Ishikawa (cell line): ENCODE measurements at regions not wholly inside any gene's neighbourhood (a gene's known extent, or its start where the extent isn't known, plus 50 kb on each side); places are given as distances from the start of the nearest gene placed in this dataset.
A peak's percentile ranks its signal among the peaks of the same experiment; 100 is the strongest.

Experiments
- CEBPB ChIP-seq: IDR thresholded peaks from 2 replicates; pipeline ENCODE4 v1.6.1; 2012
- CREB1 ChIP-seq: IDR thresholded peaks from 2 replicates; pipeline ENCODE4 v1.6.1; 2012; ENCODE audit warnings: low read depth
- EGR1 ChIP-seq: IDR thresholded peaks from 2 replicates; pipeline ENCODE4 v1.6.1; 2012
- EP300 ChIP-seq: IDR thresholded peaks from 2 replicates; pipeline ENCODE4 v1.6.1; 2012; ENCODE audit warnings: borderline replicate concordance
- FOXM1 ChIP-seq: IDR thresholded peaks from 2 replicates; pipeline ENCODE4 v1.6.1; 2012; ENCODE audit warnings: low read depth, borderline replicate concordance
- MAX ChIP-seq: IDR thresholded peaks from 2 replicates; pipeline ENCODE4 v1.6.1; 2012
- NFIC ChIP-seq: IDR thresholded peaks from 2 replicates; pipeline ENCODE4 v1.6.1; 2012
- RAD21 ChIP-seq: IDR thresholded peaks from 2 replicates; pipeline ENCODE4 v1.6.1; 2012; ENCODE audit warnings: low read depth
- REST ChIP-seq: IDR thresholded peaks from 2 replicates; pipeline ENCODE4 v1.6.1; 2012; ENCODE audit warnings: low read depth, mild to moderate bottlenecking
- TAF1 ChIP-seq: IDR thresholded peaks from 2 replicates; pipeline ENCODE4 v1.6.1; 2012; ENCODE audit warnings: low read depth, mild to moderate bottlenecking
- TCF12 ChIP-seq: IDR thresholded peaks from 2 replicates; pipeline ENCODE4 v1.6.1; 2012; ENCODE audit warnings: low read depth
- TEAD4 ChIP-seq: IDR thresholded peaks from 2 replicates; pipeline ENCODE4 v1.6.1; 2012
- USF1 ChIP-seq: IDR thresholded peaks from 2 replicates; pipeline ENCODE4 v1.6.1; 2012
- YY1 ChIP-seq: IDR thresholded peaks from 2 replicates; pipeline ENCODE4 v1.6.1; 2012; ENCODE audit warnings: low read depth
- ZBTB7A ChIP-seq: IDR thresholded peaks from 2 replicates; pipeline ENCODE4 v1.6.1; 2012; ENCODE audit warnings: low read depth

- TF ChIP-seq ZBTB7A: no peak
Observed at GRCh38 chr4:81921751-81922159, 450.0 kb upstream of the RASGEF1B start.

- no peak for TF ChIP-seq ZBTB7A
- TF ChIP-seq RAD21: peak; percentile 29; the same call in 1 of the 2 replicates
Observed at GRCh38 chr4:81919810-81920209, 448.1 kb upstream of the RASGEF1B start.

GRCh38 chr4:81919223-81919622, 447.5 kb upstream of the RASGEF1B start:
- no peak for TF ChIP-seq MAX
- TF ChIP-seq RAD21: peak; percentile 51
- no peak for TF ChIP-seq TEAD4

GRCh38 chr4:81915430-81915829, 443.7 kb upstream of the RASGEF1B start:
- TF ChIP-seq TEAD4 (no peak), USF1 (no peak), CEBPB (no peak), CREB1 (no peak), ZBTB7A (no peak), EGR1 (no peak), NFIC (no peak), EP300 (no peak), YY1 (no peak), RAD21 (no peak), FOXM1 (no peak), TCF12 (no peak), REST (no peak), TAF1 (no peak), MAX (no peak)

- no peak for TF ChIP-seq TAF1
- no peak for TF ChIP-seq TEAD4
- TF ChIP-seq MAX: no peak
- TF ChIP-seq YY1: no peak
- no peak for TF ChIP-seq EP300
- no peak for TF ChIP-seq USF1
- no peak for TF ChIP-seq FOXM1
- no peak for TF ChIP-seq REST
- no peak for TF ChIP-seq CEBPB
- TF ChIP-seq NFIC: no peak
- no peak for TF ChIP-seq TCF12
- no peak for TF ChIP-seq ZBTB7A
- TF ChIP-seq EGR1: no peak
- TF ChIP-seq RAD21: no peak
- TF ChIP-seq CREB1: no peak
Observed at GRCh38 chr4:81914623-81915022, 442.9 kb upstream of the RASGEF1B start.

- TF ChIP-seq REST (no peak), RAD21 (peak; percentile 64), MAX (no peak)
Observed at GRCh38 chr4:81913427-81913879, 441.7 kb upstream of the RASGEF1B start.
